H1 (cell line): ENCODE measurements at regions not wholly inside any gene's neighbourhood (a gene's known extent, or its start where the extent isn't known, plus 50 kb on each side); places are given as distances from the start of the nearest gene placed in this dataset.

Experiments
- CTCF ChIA-PET: fragments of 300-600 bp; sonication (Branson Sonifier 250); formaldehyde crosslinking; loops from one replicate; lab custom pipeline; 2021; ENCODE audit not compliant: partially characterized antibody; lab: Charles Lee
- POLR2A ChIA-PET: fragments of 300-600 bp; sonication (Branson Sonifier 250); formaldehyde crosslinking; loops from one replicate; lab custom pipeline; 2021; ENCODE audit warnings: inconsistent platforms; ENCODE audit not compliant: partially characterized antibody; lab: Charles Lee
- DNase-seq, 2 experiments: peaks; one replicate each; pipeline versions ENCODE4 v3.0.0 to v3.0.0-alpha.2; 2010 to 2022; ENCODE audit warnings: low spot score in 2 of 2, low read depth in 1 of 2, mixed read lengths in 1 of 2
- FAIRE-seq: peaks from 2 replicates; lab custom pipeline; 2011; peaks lifted over from hg19 to GRCh38; lab: Jason Lieb, UNC
- H2AFZ ChIP-seq: 2 replicates; pipeline ENCODE4 v1.8.1; 2012; ENCODE audit warnings: low read length, inconsistent platforms
- H2AK5ac ChIP-seq: 2 replicates; pipeline ENCODE4 v1.6.1; 2013; ENCODE audit warnings: low read depth, low read length
- H2BK120ac ChIP-seq: replicated peaks from 2 replicates; pipeline ENCODE3; 2013; ENCODE audit warnings: low read depth, low read length, inconsistent platforms
- H2BK12ac ChIP-seq: 2 replicates; pipeline ENCODE4 v1.6.1; 2013; ENCODE audit warnings: low read depth, low read length
- H2BK15ac ChIP-seq: 2 replicates; pipeline ENCODE4 v1.6.1; 2013; ENCODE audit warnings: low read length
- H2BK20ac ChIP-seq: 2 replicates; pipeline ENCODE4 v1.6.1; 2013; ENCODE audit warnings: low read length
- H2BK5ac ChIP-seq: 2 replicates; pipeline ENCODE4 v1.6.1; 2013; ENCODE audit warnings: low read depth, low read length
- H3K14ac ChIP-seq: 2 replicates; pipeline ENCODE4 v1.6.1; 2013; ENCODE audit warnings: inconsistent platforms; ENCODE audit not compliant: insufficient read length
- H3K18ac ChIP-seq: 2 replicates; pipeline ENCODE4 v1.6.1; 2013; ENCODE audit warnings: low read length; ENCODE audit errors: extremely low read depth
- H3K23ac ChIP-seq: 2 replicates; pipeline ENCODE4 v1.6.1; 2013; ENCODE audit warnings: inconsistent platforms; ENCODE audit not compliant: insufficient read length
- H3K23me2 ChIP-seq: 2 replicates; pipeline ENCODE4 v1.6.1; 2013; ENCODE audit warnings: low read depth, low read length
- H3K27ac ChIP-seq: 2 replicates; pipeline ENCODE4 v1.6.1; 2011; ENCODE audit warnings: low read depth, low read length, inconsistent platforms
- H3K27me3 ChIP-seq, 4 experiments: replicated peaks in 1 of 4; 1 replicate in 1 of 4; 2 replicates in 3 of 4; pipeline versions ENCODE4 v1.6.1 to v1.8.1; 2011 to 2013; ENCODE audit warnings: low read length in 3 of 4, mild to moderate bottlenecking in 3 of 4, inconsistent platforms in 2 of 4, mixed read lengths in 2 of 4, moderate library complexity in 1 of 4; ENCODE audit not compliant: control insufficient read depth in 3 of 4, insufficient read depth in 3 of 4; ENCODE audit errors: extremely low read depth in 1 of 4
- H3K36me3 ChIP-seq, 4 experiments: 2 replicates each; pipeline versions ENCODE4 v1.6.1 to v1.8.1; 2011 to 2013; ENCODE audit warnings: mild to moderate bottlenecking in 4 of 4, low read length in 3 of 4, moderate library complexity in 2 of 4, control low read depth in 1 of 4, inconsistent platforms in 1 of 4; ENCODE audit not compliant: insufficient read depth in 4 of 4, control insufficient read depth in 2 of 4
- H3K4ac ChIP-seq: replicated peaks from 2 replicates; pipeline ENCODE3; 2013; ENCODE audit warnings: low read length, low read depth, mixed read lengths, inconsistent platforms; ENCODE audit not compliant: insufficient read length
- H3K4me1 ChIP-seq, 4 experiments: replicated peaks in 1 of 4; 1 replicate in 1 of 4; 2 replicates in 3 of 4; pipeline versions ENCODE4 v1.6.1 to v1.8.1; 2011 to 2013; ENCODE audit warnings: low read length in 3 of 4, inconsistent platforms in 2 of 4, mixed read lengths in 1 of 4; ENCODE audit not compliant: insufficient read depth in 4 of 4, control insufficient read depth in 3 of 4
- H3K4me2 ChIP-seq, 2 experiments: 2 replicates each; pipeline versions ENCODE4 v1.6.1 to v1.8.1; 2011 to 2013; ENCODE audit warnings: low read depth in 2 of 2, low read length in 2 of 2, control low read depth in 1 of 2, inconsistent platforms in 1 of 2, mild to moderate bottlenecking in 1 of 2; ENCODE audit not compliant: insufficient read depth in 1 of 2
- H3K4me3 ChIP-seq, 4 experiments: fragments of 200-600, 300-600 bp in 1 of 4; sonication (generic), shearing (Covaris generic), sonication (Bioruptor Twin) in 1 of 4; 2 replicates each; pipeline versions ENCODE4 v1.5.1 to v1.8.1; 2011 to 2016; ENCODE audit warnings: low read length in 4 of 4, low read depth in 3 of 4, control low read depth in 2 of 4, inconsistent platforms in 2 of 4, mild to moderate bottlenecking in 2 of 4, mixed read lengths in 1 of 4, moderate library complexity in 1 of 4; ENCODE audit not compliant: insufficient read depth in 2 of 4; ENCODE audit errors: extremely low read depth in 1 of 4
- H3K56ac ChIP-seq: replicated peaks from 2 replicates; pipeline ENCODE3; 2013; ENCODE audit warnings: low read depth, mild to moderate bottlenecking, mixed read lengths, low read length, inconsistent platforms; ENCODE audit not compliant: insufficient read length
- H3K79me1 ChIP-seq: 2 replicates; pipeline ENCODE4 v1.6.1; 2013; ENCODE audit warnings: low read depth, low read length, control low read depth
- H3K79me2 ChIP-seq, 2 experiments: 2 replicates each; pipeline versions ENCODE4 v1.6.1 to v1.8.1; 2012 to 2013; ENCODE audit warnings: low read length in 2 of 2, mild to moderate bottlenecking in 2 of 2, inconsistent platforms in 1 of 2; ENCODE audit not compliant: insufficient read depth in 2 of 2, control insufficient read depth in 1 of 2
- H3K9ac ChIP-seq, 4 experiments: replicated peaks in 1 of 4; 1 replicate in 1 of 4; 2 replicates in 3 of 4; pipeline versions ENCODE4 v1.6.1 to v1.8.1; 2011 to 2013; ENCODE audit warnings: low read depth in 3 of 4, low read length in 3 of 4, control low read depth in 2 of 4, mild to moderate bottlenecking in 2 of 4, moderate library complexity in 2 of 4, inconsistent platforms in 1 of 4; ENCODE audit errors: extremely low read depth in 1 of 4
- H3K9me3 ChIP-seq, 2 experiments: 2 replicates each; pipeline versions ENCODE4 v1.6.1 to v1.8.1; 2012 to 2013; ENCODE audit warnings: mild to moderate bottlenecking in 2 of 2, moderate library complexity in 2 of 2, control low read depth in 1 of 2, inconsistent platforms in 1 of 2, low read depth in 1 of 2, low read length in 1 of 2, mixed read lengths in 1 of 2; ENCODE audit not compliant: insufficient read depth in 2 of 2
- H4K20me1 ChIP-seq, 2 experiments: replicated peaks in 1 of 2; 2 replicates each; pipeline versions ENCODE3 to v1.8.1; 2011 to 2013; ENCODE audit warnings: inconsistent platforms in 2 of 2, low read length in 2 of 2, mild to moderate bottlenecking in 1 of 2; ENCODE audit not compliant: insufficient read depth in 2 of 2, control insufficient read depth in 1 of 2
- H4K5ac ChIP-seq: 2 replicates; pipeline ENCODE4 v1.6.1; 2013; ENCODE audit warnings: low read length, low read depth, mixed read lengths, inconsistent platforms; ENCODE audit not compliant: insufficient read length
- H4K8ac ChIP-seq: 2 replicates; pipeline ENCODE4 v1.8.0; 2013; ENCODE audit warnings: mild to moderate bottlenecking, moderate library complexity, low read length, inconsistent platforms; ENCODE audit not compliant: insufficient read depth; ENCODE audit errors: extremely low read depth
- H4K91ac ChIP-seq: replicated peaks from 2 replicates; pipeline ENCODE3; 2013; ENCODE audit warnings: low read length, mixed read lengths, inconsistent platforms; ENCODE audit not compliant: insufficient read length
- BACH1 ChIP-seq: IDR thresholded peaks from 2 replicates; pipeline ENCODE4 v1.6.1; 2012; ENCODE audit warnings: low read length, improper control_type of control experiment
- CTBP2 ChIP-seq: IDR thresholded peaks from 2 replicates; pipeline ENCODE4 v1.7.0; 2011; ENCODE audit warnings: borderline replicate concordance, mild to moderate bottlenecking, moderate library complexity, mixed read lengths, low read length; ENCODE audit not compliant: insufficient read depth, insufficient read length
- EP300 ChIP-seq, 2 experiments: IDR thresholded peaks; 1 replicate in 1 of 2; 2 replicates in 1 of 2; pipeline ENCODE4 v1.6.1; 2011 to 2012; ENCODE audit warnings: low read depth in 2 of 2, low read length in 2 of 2, mild to moderate bottlenecking in 2 of 2, borderline replicate concordance in 1 of 2, inconsistent platforms in 1 of 2, moderate library complexity in 1 of 2
- SP2 ChIP-seq: IDR thresholded peaks from 2 replicates; pipeline ENCODE4 v1.6.1; 2012; ENCODE audit warnings: mild to moderate bottlenecking, low read length, inconsistent platforms
- TEAD4 ChIP-seq: IDR thresholded peaks from 2 replicates; pipeline ENCODE4 v1.6.1; 2012; ENCODE audit warnings: low read depth, low read length, inconsistent platforms, mixed read lengths
- USF2 ChIP-seq: IDR thresholded peaks from 2 replicates; pipeline ENCODE4 v1.6.1; 2011; ENCODE audit warnings: low read length, improper control_type of control experiment
- YY1 ChIP-seq: IDR thresholded peaks from 2 replicates; pipeline ENCODE4 v1.6.1; 2011; ENCODE audit warnings: low read depth, mild to moderate bottlenecking, low read length
- ZNF274 ChIP-seq: IDR thresholded peaks from 2 replicates; pipeline ENCODE4 v1.7.0; 2012; ENCODE audit warnings: low read length, borderline replicate concordance; ENCODE audit errors: extremely low read depth
- WGBS, 2 experiments: shearing (Covaris generic) in 1 of 2; methylation state at CpG; one replicate each; pipeline versions ENCODE4 v1.1.6 to v1.1.7; 2013 to 2015; ENCODE audit warnings: low lambda C conversion rate in 2 of 2, mixed read lengths in 2 of 2, inconsistent platforms in 1 of 2, low coverage in 1 of 2, missing lambda C conversion rate in 1 of 2; ENCODE audit not compliant: insufficient replicate concordance in 2 of 2, insufficient coverage in 1 of 2, insufficient read length in 1 of 2; ENCODE audit errors: extremely low coverage in 1 of 2, missing lambda C conversion rate in 1 of 2; 5-methylcytosine and 5-hydroxymethylcytosine counted together
- TF ChIP-seq, protein P1 (sequence below), 3 experiments: IDR thresholded peaks; 1 replicate in 2 of 3; 2 replicates in 1 of 3; pipeline versions ENCODE4 v1.5.1 to v1.6.1; 2011; ENCODE audit warnings: low read length in 3 of 3, mild to moderate bottlenecking in 3 of 3, inconsistent platforms in 2 of 3, low read depth in 1 of 3, moderate library complexity in 1 of 3; ENCODE audit not compliant: insufficient read depth in 1 of 3; ENCODE audit errors: control extremely low read depth in 1 of 3

- ChIA-PET CTCF (interaction anchor here (0.8 to 1.3 kb wide), 2 partner anchors 39 to 257 kb away, joined by 3 read pairs; no protein-coding TSS in a partner anchor), POLR2A (no interaction called here)
- Histone ChIP-seq H4K20me1 (no peaks in the 10 kb centered on the region), H3K9me3 (no peaks in the 10 kb centered on the region), H3K4me2 (no peak overlapping the region), H3K4me1 (peaks cover 0 to 6% (median under 1%) of the 10 kb centered on the region in 4 experiments; a peak in 2 of 7 replicates), H2BK20ac (no peak overlapping the region), H4K8ac (no peak overlapping the region), H3K56ac (no peak overlapping the region), H3K14ac (no peak overlapping the region), H3K36me3 (no peaks in the 10 kb centered on the region), H2BK5ac (no peak overlapping the region), H2BK12ac (no peak overlapping the region), H2BK15ac (no peak overlapping the region), H4K91ac (no peak overlapping the region), H2AFZ (no peak overlapping the region), H3K79me1 (no peaks in the 10 kb centered on the region), H3K4ac (no peak overlapping the region), H3K23me2 (no peaks in the 10 kb centered on the region), H3K4me3 (no peak overlapping the region), H2BK120ac (no peak overlapping the region), H4K5ac (no peak overlapping the region), H3K27me3 (no peaks in the 10 kb centered on the region), H2AK5ac (no peak overlapping the region), H3K79me2 (no peaks in the 10 kb centered on the region), H3K27ac (no peak overlapping the region), H3K9ac (no peak overlapping the region), H3K18ac (no peak overlapping the region), H3K23ac (no peak overlapping the region)
- WGBS, 2 experiments, result 90% methylated on average over 3 of the region's 3 CpGs; no CpG with 5 or more reads in 1 of the 2 experiments
- DNase-seq, result no peak
- no peak for FAIRE-seq
- TF ChIP-seq YY1 (no peak), CTBP2 (no peak), USF2 (no peak), TEAD4 (no peak), SP2 (no peak), ZNF274 (no peak), BACH1 (no peak), EP300 (IDR thresholded peaks at IDR 0.05; ENCODE audit: borderline replicate concordance in 1 of 2, low read depth in 2 of 2, low read length in 2 of 2) (no peak)
- TF ChIP-seq, protein P1, sequence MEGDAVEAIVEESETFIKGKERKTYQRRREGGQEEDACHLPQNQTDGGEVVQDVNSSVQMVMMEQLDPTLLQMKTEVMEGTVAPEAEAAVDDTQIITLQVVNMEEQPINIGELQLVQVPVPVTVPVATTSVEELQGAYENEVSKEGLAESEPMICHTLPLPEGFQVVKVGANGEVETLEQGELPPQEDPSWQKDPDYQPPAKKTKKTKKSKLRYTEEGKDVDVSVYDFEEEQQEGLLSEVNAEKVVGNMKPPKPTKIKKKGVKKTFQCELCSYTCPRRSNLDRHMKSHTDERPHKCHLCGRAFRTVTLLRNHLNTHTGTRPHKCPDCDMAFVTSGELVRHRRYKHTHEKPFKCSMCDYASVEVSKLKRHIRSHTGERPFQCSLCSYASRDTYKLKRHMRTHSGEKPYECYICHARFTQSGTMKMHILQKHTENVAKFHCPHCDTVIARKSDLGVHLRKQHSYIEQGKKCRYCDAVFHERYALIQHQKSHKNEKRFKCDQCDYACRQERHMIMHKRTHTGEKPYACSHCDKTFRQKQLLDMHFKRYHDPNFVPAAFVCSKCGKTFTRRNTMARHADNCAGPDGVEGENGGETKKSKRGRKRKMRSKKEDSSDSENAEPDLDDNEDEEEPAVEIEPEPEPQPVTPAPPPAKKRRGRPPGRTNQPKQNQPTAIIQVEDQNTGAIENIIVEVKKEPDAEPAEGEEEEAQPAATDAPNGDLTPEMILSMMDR (IDR thresholded peaks at IDR 0.05; ENCODE audit: control extremely low read depth in 1 of 3, insufficient read depth in 1 of 3, low read depth in 1 of 3, low read length in 3 of 3), result no peak
Observed at GRCh38 chr2:204434660-204435462, 110.4 kb upstream of the PARD3B start.
